Activated CD8-positive, alpha-beta memory T cell treated with anti-CD3 and anti-CD28 coated beads for 36 hours (primary cell): ENCODE measurements at regions not wholly inside any gene's neighbourhood (a gene's known extent, or its start where the extent isn't known, plus 50 kb on each side); places are given as distances from the start of the nearest gene placed in this dataset.

ENCODE experiments used
- CTCF ChIA-PET: fragments of 350-600 bp; sonication (Branson Sonifier 250); formaldehyde crosslinking; loops from one replicate; lab custom pipeline; 2021; ENCODE audit warnings: antibody characterized with exemption; lab: Charles Lee
- POLR2A ChIA-PET: fragments of 350-600 bp; sonication (Branson Sonifier 250); formaldehyde crosslinking; loops from one replicate; lab custom pipeline; 2021; ENCODE audit warnings: antibody characterized with exemption; lab: Charles Lee

GRCh38 chr7:142349670-142350405, 92.0 kb upstream of the PRSS58 start:
- CTCF ChIA-PET, result no interaction called here
- POLR2A ChIA-PET, result no interaction called here

DNA sequence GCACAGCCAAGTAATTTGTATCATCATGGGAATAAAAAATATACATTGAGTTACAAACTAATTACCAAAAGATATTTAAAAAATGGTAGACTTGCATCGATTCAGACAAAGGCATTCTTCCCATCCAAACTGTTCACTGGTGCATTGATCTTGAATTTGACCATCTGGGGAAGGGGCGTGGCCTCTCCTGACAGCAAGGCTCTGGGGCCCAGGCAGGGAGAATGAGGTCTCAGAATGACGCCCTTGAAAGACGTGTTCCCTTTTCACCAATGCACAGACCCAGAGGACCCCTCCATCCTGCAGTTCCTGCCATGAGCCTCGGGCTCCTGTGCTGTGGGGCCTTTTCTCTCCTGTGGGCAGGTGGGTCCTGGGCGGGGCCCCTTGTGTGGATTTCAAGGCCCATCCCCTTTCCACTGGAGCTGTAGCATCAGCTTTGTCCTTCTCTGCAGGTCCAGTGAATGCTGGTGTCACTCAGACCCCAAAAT, 91.1 kb upstream of the PRSS58 start:
- CTCF ChIA-PET, result interaction anchor here (0.6 kb wide), 1 partner anchor 15 kb away, joined by 3 read pairs; no protein-coding TSS in a partner anchor
- POLR2A ChIA-PET, result no interaction called here

- POLR2A ChIA-PET, result no interaction called here
Measured at GRCh38 chr7:142348100-142348499, 90.2 kb upstream of the PRSS58 start.

GRCh38 chr7:142347091-142347490, 89.2 kb upstream of the PRSS58 start:
- ChIA-PET CTCF (interaction anchor here (1.4 to 2.2 kb wide), 3 partner anchors 9 to 464 kb away, joined by 3 to 9 read pairs (median 5); no protein-coding TSS in a partner anchor), POLR2A (no interaction called here)

More at GRCh38 chr7:142348100-142348499, 90.2 kb upstream of the PRSS58 start:
- CTCF ChIA-PET, result interaction anchor here (2.2 kb wide), 1 partner anchor 10 kb away, joined by 5 read pairs; no protein-coding TSS in a partner anchor

DNA sequence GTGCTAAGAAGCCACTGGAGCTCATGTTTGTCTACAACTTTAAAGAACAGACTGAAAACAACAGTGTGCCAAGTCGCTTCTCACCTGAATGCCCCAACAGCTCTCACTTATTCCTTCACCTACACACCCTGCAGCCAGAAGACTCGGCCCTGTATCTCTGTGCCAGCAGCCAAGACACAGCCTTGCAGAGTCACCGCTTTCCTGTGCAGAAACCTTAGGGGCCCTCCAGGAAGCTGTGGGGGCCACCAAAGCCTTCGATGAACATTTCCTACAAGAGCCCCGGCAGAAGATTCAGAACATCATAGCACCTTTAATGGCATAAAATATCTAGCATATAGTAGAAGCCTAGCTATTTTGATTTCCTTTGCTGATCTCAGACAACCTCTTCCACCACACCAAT, 88.0 kb upstream of the PRSS58 start:
- POLR2A ChIA-PET, result interaction anchor here (0.6 to 1.4 kb wide), 2 partner anchors 241 to 452 kb away, joined by 4 to 7 read pairs; no protein-coding TSS in a partner anchor
- CTCF ChIA-PET, result interaction anchor here (0.7 to 2.2 kb wide), 5 partner anchors 8 to 42 kb away, joined by 3 to 9 read pairs (median 3); no protein-coding TSS in a partner anchor

DNA sequence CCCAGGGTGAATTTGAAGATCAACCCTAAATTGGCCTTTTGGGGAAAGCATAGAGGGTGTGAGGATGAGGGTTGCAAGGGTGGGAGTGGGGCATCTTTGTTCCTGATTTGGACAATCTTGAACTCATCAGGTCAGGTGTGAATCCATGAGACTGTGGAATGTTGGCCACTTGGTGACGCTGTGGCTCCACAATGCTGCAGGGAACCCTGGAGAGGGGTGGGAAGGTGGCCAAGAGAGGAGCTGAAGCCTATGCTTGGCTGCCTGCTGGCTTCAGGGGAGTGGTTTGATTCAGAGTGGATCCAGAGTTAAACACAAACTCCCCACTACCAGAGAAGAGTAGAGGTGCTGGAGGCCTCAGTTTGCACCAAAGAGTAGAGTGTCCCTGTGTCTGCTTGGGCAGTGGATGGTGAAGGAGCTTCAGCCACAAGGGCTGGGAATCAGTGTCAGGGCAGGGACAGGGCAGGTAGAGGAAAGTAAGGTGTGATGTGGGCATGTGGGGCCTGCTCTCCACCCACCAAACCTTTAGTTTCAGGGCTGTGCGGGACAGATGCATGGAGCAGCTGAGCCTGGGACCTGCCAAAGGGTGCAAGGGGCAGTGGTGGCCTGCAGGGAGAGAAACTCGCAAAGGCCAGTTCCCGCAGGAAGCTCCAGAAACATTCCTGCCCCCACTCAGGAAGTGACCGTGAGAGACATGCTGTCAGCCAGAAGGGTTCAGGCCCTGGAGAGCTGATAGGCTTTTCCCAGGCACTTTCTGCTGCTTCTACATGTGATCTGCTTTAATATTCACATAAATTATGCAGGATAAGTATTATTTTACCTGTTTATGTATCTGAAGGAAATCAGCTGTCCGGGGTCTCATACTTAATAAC, 81.0 kb upstream of the PRSS58 start:
- CTCF ChIA-PET, result interaction anchor here (0.9 to 1.3 kb wide), 3 partner anchors 8 to 35 kb away, joined by 3 to 5 read pairs (median 3); no protein-coding TSS in a partner anchor
- POLR2A ChIA-PET, result interaction anchor here (1.1 kb wide), 2 partner anchors 12 to 472 kb away, joined by 3 read pairs; no protein-coding TSS in a partner anchor

- CTCF ChIA-PET, result interaction anchor here (0.9 to 1.3 kb wide), 2 partner anchors 10 to 22 kb away, joined by 3 to 5 read pairs; no protein-coding TSS in a partner anchor
Measured at GRCh38 chr7:142337054-142338001, 79.5 kb upstream of the PRSS58 start.

GRCh38 chr7:142334806-142335205, 76.9 kb upstream of the PRSS58 start:
- POLR2A ChIA-PET, result no interaction called here
- CTCF ChIA-PET, result interaction anchor here (0.9 kb wide), 2 partner anchors 11 to 14 kb away, joined by 3 read pairs; no protein-coding TSS in a partner anchor

More at GRCh38 chr7:142337054-142338001, 79.5 kb upstream of the PRSS58 start:
- POLR2A ChIA-PET, result interaction anchor here (0.6 to 1.1 kb wide), 2 partner anchors 11 to 165 kb away, joined by 3 to 4 read pairs; no protein-coding TSS in a partner anchor

DNA sequence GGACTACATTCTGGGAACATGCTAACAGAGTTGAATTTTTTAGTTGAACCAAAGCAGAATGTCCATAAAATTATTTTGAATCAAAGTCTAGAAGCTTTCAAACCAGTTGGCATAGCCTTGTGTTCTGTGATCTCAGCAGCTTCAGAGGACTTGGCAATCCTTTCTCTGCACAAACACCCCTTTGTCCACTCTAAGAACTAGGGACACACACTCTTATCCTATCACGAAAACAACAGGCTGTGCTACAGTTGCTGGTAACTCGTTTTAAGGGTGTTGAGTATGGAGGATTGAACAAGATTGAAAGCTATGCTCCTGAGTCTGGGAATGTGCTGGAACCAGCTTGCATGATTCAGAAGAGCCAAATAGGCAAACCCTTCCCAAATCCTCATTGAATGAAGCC, 76.4 kb upstream of the PRSS58 start:
- ChIA-PET POLR2A (interaction anchor here (0.6 kb wide), 1 partner anchor 11 kb away, joined by 3 read pairs; no protein-coding TSS in a partner anchor), CTCF (interaction anchor here (0.9 kb wide), 2 partner anchors 10 to 15 kb away, joined by 3 read pairs; no protein-coding TSS in a partner anchor)

GRCh38 chr7:142332421-142332820, 74.6 kb upstream of the PRSS58 start:
- POLR2A ChIA-PET, result no interaction called here
- CTCF ChIA-PET, result no interaction called here

DNA sequence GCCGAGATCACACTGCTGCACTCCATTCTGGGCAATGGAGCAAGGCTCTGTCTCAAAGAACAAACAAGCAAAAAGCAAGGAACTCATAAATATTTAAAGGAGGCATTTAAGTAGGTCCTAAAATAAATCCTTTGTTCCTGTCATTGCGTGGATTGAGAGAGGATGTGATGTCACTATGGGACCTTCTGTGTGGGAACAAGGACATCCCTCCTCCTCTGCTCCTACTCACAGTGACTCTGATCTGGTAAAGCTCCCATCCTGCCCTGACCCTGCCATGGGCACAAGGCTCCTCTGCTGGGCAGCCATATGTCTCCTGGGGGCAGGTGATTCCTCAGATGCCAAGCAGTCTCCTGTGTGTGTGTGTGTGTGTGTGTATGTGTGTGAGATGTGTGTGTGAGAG, 74.1 kb upstream of the PRSS58 start:
- ChIA-PET CTCF (interaction anchor here (0.9 kb wide), 1 partner anchor 12 kb away, joined by 4 read pairs; no protein-coding TSS in a partner anchor), POLR2A (no interaction called here)

- ChIA-PET CTCF (interaction anchor here (2.3 kb wide), 1 partner anchor 9 kb away, joined by 7 read pairs; no protein-coding TSS in a partner anchor), POLR2A (no interaction called here)
Measured at GRCh38 chr7:142329062-142329790, 71.4 kb upstream of the PRSS58 start.

DNA sequence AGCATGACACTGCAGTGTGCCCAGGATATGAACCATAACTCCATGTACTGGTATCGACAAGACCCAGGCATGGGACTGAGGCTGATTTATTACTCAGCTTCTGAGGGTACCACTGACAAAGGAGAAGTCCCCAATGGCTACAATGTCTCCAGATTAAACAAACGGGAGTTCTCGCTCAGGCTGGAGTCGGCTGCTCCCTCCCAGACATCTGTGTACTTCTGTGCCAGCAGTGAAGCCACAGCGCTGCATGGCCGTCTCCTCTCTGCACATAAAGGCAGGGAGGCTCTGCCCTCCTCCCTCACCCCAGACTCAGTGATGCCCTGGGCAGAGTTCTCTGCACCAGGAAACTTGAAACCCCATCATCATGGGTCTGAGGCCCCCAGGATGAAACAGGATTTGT, 70.7 kb upstream of the PRSS58 start:
- ChIA-PET POLR2A (no interaction called here), CTCF (interaction anchor here (2.3 kb wide), 1 partner anchor 9 kb away, joined by 7 read pairs; no protein-coding TSS in a partner anchor)

DNA sequence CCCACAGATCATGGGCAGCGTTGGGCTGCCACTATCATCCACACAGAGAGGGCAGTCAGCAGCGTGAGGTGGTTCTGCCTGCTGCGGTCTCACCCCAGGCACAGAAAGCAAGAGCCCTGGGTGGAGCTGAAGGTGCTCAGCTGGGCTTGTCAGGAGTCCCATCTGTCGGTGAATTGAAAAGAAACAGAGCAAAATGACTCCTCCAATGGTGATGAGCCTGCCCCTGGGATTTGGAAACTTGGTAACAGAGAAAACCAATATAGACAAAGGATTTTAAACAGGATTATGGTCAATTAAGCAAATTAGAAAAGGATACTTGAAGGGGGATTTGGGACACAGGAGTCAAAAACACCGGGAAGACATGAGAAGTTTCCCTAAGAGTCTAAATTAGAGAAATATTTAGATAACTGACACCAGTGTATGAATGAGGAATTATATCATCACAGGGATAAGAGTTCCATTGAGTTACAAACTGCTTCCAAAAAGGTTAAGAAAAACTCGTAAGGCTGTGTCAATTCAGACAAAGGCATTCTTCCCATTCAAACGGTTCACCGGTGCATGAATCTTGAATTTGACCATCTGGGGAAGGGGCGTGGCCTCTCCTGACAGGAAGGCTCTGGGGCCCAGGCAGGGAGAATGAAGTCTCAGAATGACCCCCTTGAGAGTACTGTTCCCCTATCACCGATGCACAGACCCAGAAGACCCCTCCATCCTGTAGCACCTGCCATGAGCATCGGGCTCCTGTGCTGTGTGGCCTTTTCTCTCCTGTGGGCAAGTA, 70.0 kb upstream of the PRSS58 start:
- POLR2A ChIA-PET, result no interaction called here
- CTCF ChIA-PET, result no interaction called here

- CTCF ChIA-PET, result interaction anchor here (0.5 to 1.6 kb wide), 8 partner anchors 11 to 489 kb away, joined by 3 to 5 read pairs (median 3); no protein-coding TSS in a partner anchor
- POLR2A ChIA-PET, result interaction anchor here (0.7 kb wide), 1 partner anchor 10 kb away, joined by 3 read pairs; no protein-coding TSS in a partner anchor
Measured at GRCh38 chr7:142323706-142324105, 65.8 kb upstream of the PRSS58 start.

DNA sequence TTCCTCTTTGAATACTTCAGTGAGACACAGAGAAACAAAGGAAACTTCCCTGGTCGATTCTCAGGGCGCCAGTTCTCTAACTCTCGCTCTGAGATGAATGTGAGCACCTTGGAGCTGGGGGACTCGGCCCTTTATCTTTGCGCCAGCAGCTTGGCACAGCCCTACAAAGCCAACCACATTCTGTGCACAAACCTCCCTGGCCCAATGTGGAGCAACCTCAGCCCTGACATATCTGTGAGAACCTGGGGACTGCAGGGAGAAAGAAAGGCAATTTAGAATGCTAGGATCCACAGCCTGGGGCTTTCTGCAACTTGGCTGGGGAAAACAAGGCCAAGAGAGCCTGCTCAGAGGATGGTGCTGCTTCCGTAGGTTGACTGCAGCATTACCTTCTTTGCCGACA, 63.5 kb upstream of the PRSS58 start:
- CTCF ChIA-PET, result interaction anchor here (1.8 kb wide), 1 partner anchor 489 kb away, joined by 5 read pairs; no protein-coding TSS in a partner anchor
- POLR2A ChIA-PET, result no interaction called here
